PC-3 (cell line): ENCODE measurements at regions not wholly inside any gene's neighbourhood (a gene's known extent, or its start where the extent isn't known, plus 50 kb on each side); places are given as distances from the start of the nearest gene placed in this dataset.

Experiments
- ATAC-seq: fragments of 200-7000 bp; cut with Tn5 transposase; 2 replicates; pipeline ENCODE4 v1.9.1; 2020; ENCODE audit warnings: mild to moderate bottlenecking, moderate library complexity
- BruUV-seq: library from RNA; stranded (reverse); fragments of 400-500 nt; replicated peaks from 2 replicates; lab custom pipeline; 2021; lab: Mats Ljungman, UMichigan
- CTCF ChIA-PET: fragments of 300-600 bp; sonication (Branson Sonifier 250); formaldehyde crosslinking; loops from one replicate; lab custom pipeline; 2022; ENCODE audit warnings: antibody characterized with exemption; lab: Charles Lee
- POLR2A ChIA-PET: fragments of 300-600 bp; sonication (Branson Sonifier 250); formaldehyde crosslinking; loops from one replicate; lab custom pipeline; 2022; ENCODE audit warnings: antibody characterized with exemption; ENCODE audit not compliant: unreplicated experiment; lab: Charles Lee
- DNase-seq: peaks from one replicate; pipeline ENCODE4 v3.0.0-alpha.2; 2015
- H2AFZ ChIP-seq: fragments of 300-600 bp; sonication (generic); 2 replicates; pipeline ENCODE4 v1.6.0; 2016; ENCODE audit warnings: antibody characterized with exemption, low read length
- H3F3A ChIP-seq: fragments of 300-600 bp; sonication (generic); one replicate; pipeline ENCODE4 v1.6.0; 2017; ENCODE audit warnings: antibody characterized with exemption, low read length, control low read depth, mild to moderate bottlenecking; ENCODE audit not compliant: unreplicated experiment
- H3K27ac ChIP-seq: fragments of 300-600 bp; sonication (generic); 2 replicates; pipeline ENCODE4 v1.5.1; 2016; ENCODE audit warnings: mild to moderate bottlenecking, low read length
- H3K27me3 ChIP-seq: fragments of 300-600 bp; sonication (generic); 2 replicates; pipeline ENCODE4 v1.6.1; 2016; ENCODE audit warnings: low read length, mixed read lengths
- H3K36me3 ChIP-seq: fragments of 300-600 bp; sonication (generic); 2 replicates; pipeline ENCODE4 v1.6.1; 2016; ENCODE audit warnings: low read depth, mixed run types, low read length, mixed read lengths
- H3K4me1 ChIP-seq: fragments of 300-600 bp; sonication (generic); 2 replicates; pipeline ENCODE4 v1.5.1; 2016; ENCODE audit warnings: low read length; ENCODE audit not compliant: insufficient read depth
- H3K4me2 ChIP-seq: fragments of 300-600 bp; sonication (generic); 2 replicates; pipeline ENCODE4 v1.6.0; 2016; ENCODE audit warnings: low read length
- H3K4me3 ChIP-seq: fragments of 300-600 bp; sonication (generic); 2 replicates; pipeline ENCODE4 v1.5.1; 2016; ENCODE audit warnings: mild to moderate bottlenecking, low read length, mixed read lengths
- H3K79me2 ChIP-seq: fragments of 300-600 bp; sonication (generic); 2 replicates; pipeline ENCODE4 v1.6.1; 2017; ENCODE audit warnings: low read length, mixed read lengths
- H3K9ac ChIP-seq: fragments of 300-600 bp; sonication (generic); 2 replicates; pipeline ENCODE4 v1.6.0; 2016; ENCODE audit warnings: mild to moderate bottlenecking, low read length
- H3K9me2 ChIP-seq: fragments of 300-600 bp; sonication (generic); replicated peaks from 2 replicates; pipeline ENCODE4 v1.6.1; 2016; ENCODE audit warnings: mixed run types, low read length, mixed read lengths
- H3K9me3 ChIP-seq: fragments of 300-600 bp; sonication (generic); 2 replicates; pipeline ENCODE4 v1.6.1; 2016; ENCODE audit warnings: low read length, mixed read lengths
- H4K20me1 ChIP-seq: fragments of 300-600 bp; sonication (generic); 2 replicates; pipeline ENCODE4 v1.6.1; 2016; ENCODE audit warnings: low read length, mixed read lengths
- EZH2 ChIP-seq: fragments of 300-600 bp; sonication (generic); IDR thresholded peaks from one replicate; pipeline ENCODE4 v1.6.1; 2017; ENCODE audit warnings: antibody characterized with exemption, mild to moderate bottlenecking, low read length; ENCODE audit not compliant: unreplicated experiment
- EZH2phosphoT487 ChIP-seq: fragments of 300-600 bp; sonication (generic); IDR thresholded peaks from 2 replicates; pipeline ENCODE4 v1.6.1; 2018; ENCODE audit warnings: mild to moderate bottlenecking, antibody characterized with exemption, low read length, borderline replicate concordance
- intact Hi-C: fragments of 100-400 bp; cut with micrococcal nuclease; formaldehyde crosslinking; loops from 2 replicates; pipeline ENCODE4 v1.9.0; 2023
- TF ChIP-seq, protein P1 (sequence below): fragments of 300-600 bp; sonication (generic); conservative IDR thresholded peaks from 2 replicates; pipeline ENCODE4 v1.5.1; 2017; ENCODE audit warnings: antibody characterized with exemption, low read depth, mild to moderate bottlenecking, low read length

DNA sequence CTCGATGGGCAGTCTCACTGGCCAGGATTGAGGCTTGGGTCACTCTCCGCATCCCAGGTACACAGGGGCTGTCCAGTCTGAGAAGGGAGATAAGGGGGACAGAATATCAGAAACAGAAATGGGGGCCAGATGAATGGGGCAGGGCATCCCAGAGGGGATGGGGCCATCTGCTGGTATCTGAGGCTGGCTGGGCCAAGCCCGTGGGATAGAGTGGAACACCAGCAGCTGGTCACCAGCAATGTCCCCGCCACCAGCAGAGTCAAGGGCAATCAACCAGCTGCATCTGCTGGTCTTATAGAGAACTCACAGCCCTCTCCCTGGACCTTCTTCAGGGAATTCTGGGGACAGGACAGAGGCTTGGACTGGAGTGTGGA is 128.8 kb upstream of the HAAO start:
- Histone ChIP-seq H3F3A (no peaks in the 10 kb centered on the region), H3K4me2 (no peak overlapping the region), H3K9me3 (no peaks in the 10 kb centered on the region), H3K4me1 (no peaks in the 10 kb centered on the region), H3K9ac (no peak overlapping the region), H3K36me3 (no peaks in the 10 kb centered on the region), H2AFZ (no peak overlapping the region), H3K4me3 (no peak overlapping the region), H3K27ac (no peak overlapping the region), H3K27me3 (no peaks in the 10 kb centered on the region), H3K9me2 (no peaks in the 10 kb centered on the region), H4K20me1 (no peaks in the 10 kb centered on the region), H3K79me2 (no peaks in the 10 kb centered on the region)
- intact Hi-C loops = no loop called here
- ATAC-seq (no peak), DNase-seq (no peak)
- CTCF ChIA-PET = no interaction called here
- no TSS peak for BruUV-seq
- POLR2A ChIA-PET = no interaction called here
- TF ChIP-seq, protein P1, sequence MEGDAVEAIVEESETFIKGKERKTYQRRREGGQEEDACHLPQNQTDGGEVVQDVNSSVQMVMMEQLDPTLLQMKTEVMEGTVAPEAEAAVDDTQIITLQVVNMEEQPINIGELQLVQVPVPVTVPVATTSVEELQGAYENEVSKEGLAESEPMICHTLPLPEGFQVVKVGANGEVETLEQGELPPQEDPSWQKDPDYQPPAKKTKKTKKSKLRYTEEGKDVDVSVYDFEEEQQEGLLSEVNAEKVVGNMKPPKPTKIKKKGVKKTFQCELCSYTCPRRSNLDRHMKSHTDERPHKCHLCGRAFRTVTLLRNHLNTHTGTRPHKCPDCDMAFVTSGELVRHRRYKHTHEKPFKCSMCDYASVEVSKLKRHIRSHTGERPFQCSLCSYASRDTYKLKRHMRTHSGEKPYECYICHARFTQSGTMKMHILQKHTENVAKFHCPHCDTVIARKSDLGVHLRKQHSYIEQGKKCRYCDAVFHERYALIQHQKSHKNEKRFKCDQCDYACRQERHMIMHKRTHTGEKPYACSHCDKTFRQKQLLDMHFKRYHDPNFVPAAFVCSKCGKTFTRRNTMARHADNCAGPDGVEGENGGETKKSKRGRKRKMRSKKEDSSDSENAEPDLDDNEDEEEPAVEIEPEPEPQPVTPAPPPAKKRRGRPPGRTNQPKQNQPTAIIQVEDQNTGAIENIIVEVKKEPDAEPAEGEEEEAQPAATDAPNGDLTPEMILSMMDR = no peak
- no peak for TF ChIP-seq EZH2phosphoT487
- TF ChIP-seq EZH2 = no peak

GRCh38 chr2:42920446-42921146 is 128.2 kb upstream of the HAAO start:
- Histone ChIP-seq H3K4me3 (no peak overlapping the region), H3K27ac (no peak overlapping the region), H3K9me2 (no peaks in the 10 kb centered on the region), H2AFZ (no peak overlapping the region), H3K4me2 (no peak overlapping the region), H3K9ac (no peak overlapping the region), H3K79me2 (no peaks in the 10 kb centered on the region), H3K27me3 (no peaks in the 10 kb centered on the region), H4K20me1 (no peaks in the 10 kb centered on the region), H3F3A (no peaks in the 10 kb centered on the region), H3K9me3 (no peaks in the 10 kb centered on the region), H3K4me1 (no peaks in the 10 kb centered on the region), H3K36me3 (no peaks in the 10 kb centered on the region)
- no peak for DNase-seq
- no TSS peak for BruUV-seq
- TF ChIP-seq EZH2 (no peak), EZH2phosphoT487 (no peak)
- TF ChIP-seq, protein P1 = no peak
- intact Hi-C loops = no loop called here
- ChIA-PET CTCF (no interaction called here), POLR2A (no interaction called here)
- ATAC-seq = no peak

DNA sequence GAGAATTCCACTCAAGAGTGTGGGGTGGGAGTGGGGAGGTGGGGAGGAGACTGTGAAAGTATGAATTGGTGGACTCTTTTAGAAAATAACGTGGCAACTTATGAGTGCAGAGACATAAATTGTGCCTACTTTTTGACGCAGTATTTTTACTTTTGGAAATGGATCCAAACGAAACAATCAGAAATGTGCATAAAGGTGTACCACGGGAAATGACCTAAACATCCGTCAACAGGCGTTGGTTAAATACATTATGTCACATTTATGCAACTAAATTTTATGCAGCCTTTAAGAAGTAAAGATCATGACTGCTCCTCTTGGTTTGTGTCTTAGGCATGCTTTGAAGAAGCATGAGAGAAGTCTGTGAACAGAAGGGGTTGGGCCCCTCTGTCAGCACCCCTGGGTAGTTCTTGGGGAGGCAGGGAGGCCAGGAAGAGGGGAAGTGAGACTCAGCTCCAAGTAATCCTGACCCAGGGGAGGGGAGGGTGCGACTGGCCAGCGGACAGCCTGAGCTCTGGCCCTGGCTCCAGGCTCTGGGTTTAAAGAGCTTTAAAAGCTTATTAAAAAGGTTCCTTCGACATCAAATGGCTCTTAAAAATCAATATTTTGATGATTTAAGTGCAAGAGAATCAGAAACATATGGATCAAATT is 126.4 kb upstream of the HAAO start:
- ChIA-PET POLR2A (no interaction called here), CTCF (no interaction called here)
- Histone ChIP-seq H3K4me2 (no peak overlapping the region), H3K9me3 (no peaks in the 10 kb centered on the region), H3K79me2 (no peaks in the 10 kb centered on the region), H3K27ac (no peak overlapping the region), H3K27me3 (no peaks in the 10 kb centered on the region), H3K4me1 (no peaks in the 10 kb centered on the region), H2AFZ (no peak overlapping the region), H3K9me2 (no peaks in the 10 kb centered on the region), H3K36me3 (no peaks in the 10 kb centered on the region), H3F3A (no peaks in the 10 kb centered on the region), H3K4me3 (no peak overlapping the region), H3K9ac (no peak overlapping the region), H4K20me1 (no peaks in the 10 kb centered on the region)
- TF ChIP-seq EZH2 (no peak), EZH2phosphoT487 (no peak)
- TF ChIP-seq, protein P1 = no peak
- no peak for ATAC-seq
- no peak for DNase-seq
- intact Hi-C loops = no loop called here
- BruUV-seq = no TSS peak
